Parathyroid adenoma (tissue), 2 donors: ENCODE measurements at regions not wholly inside any gene's neighbourhood (a gene's known extent, or its start where the extent isn't known, plus 50 kb on each side); places are given as distances from the start of the nearest gene placed in this dataset.

Experiments
- H2AFZ ChIP-seq: fragments of 300-600 bp; sonication (generic); one replicate; pipeline ENCODE4 v1.7.0; 2017; ENCODE audit warnings: antibody characterized with exemption, mild to moderate bottlenecking
- H3K27ac ChIP-seq: fragments of 300-600 bp; sonication (generic); one replicate; pipeline ENCODE4 v1.7.0; 2017
- H3K27me3 ChIP-seq: fragments of 300-600 bp; sonication (generic); one replicate; pipeline ENCODE4 v1.7.0; 2017; ENCODE audit warnings: low read length; ENCODE audit not compliant: control insufficient read depth, insufficient read depth
- H3K36me3 ChIP-seq: fragments of 300-600 bp; sonication (generic); one replicate; pipeline ENCODE4 v1.7.0; 2017; ENCODE audit warnings: low read length; ENCODE audit not compliant: control insufficient read depth, insufficient read depth
- H3K4me1 ChIP-seq: fragments of 300-600 bp; sonication (generic); one replicate; pipeline ENCODE4 v1.7.0; 2017; ENCODE audit warnings: control low read depth
- H3K4me2 ChIP-seq: fragments of 300-600 bp; sonication (generic); one replicate; pipeline ENCODE4 v1.7.0; 2017; ENCODE audit warnings: low read length
- H3K4me3 ChIP-seq: fragments of 300-600 bp; sonication (generic); one replicate; pipeline ENCODE4 v1.7.0; 2017; ENCODE audit warnings: low read depth, low read length
- H3K79me2 ChIP-seq: fragments of 300-600 bp; sonication (generic); one replicate; pipeline ENCODE4 v1.7.0; 2017; ENCODE audit warnings: control low read depth
- H3K9ac ChIP-seq: fragments of 300-600 bp; sonication (generic); one replicate; pipeline ENCODE4 v1.7.0; 2017; ENCODE audit warnings: mild to moderate bottlenecking
- H3K9me3 ChIP-seq: fragments of 300-600 bp; sonication (generic); one replicate; pipeline ENCODE4 v1.7.0; 2017; ENCODE audit warnings: low read length; ENCODE audit not compliant: control insufficient read depth
- TF ChIP-seq, protein P1 (sequence below): fragments of 300-600 bp; sonication (generic); IDR thresholded peaks from one replicate; pipeline ENCODE4 v1.7.0; 2017; ENCODE audit warnings: antibody characterized with exemption, mild to moderate bottlenecking
- donor health status: primary hyperparathyroidism.

DNA sequence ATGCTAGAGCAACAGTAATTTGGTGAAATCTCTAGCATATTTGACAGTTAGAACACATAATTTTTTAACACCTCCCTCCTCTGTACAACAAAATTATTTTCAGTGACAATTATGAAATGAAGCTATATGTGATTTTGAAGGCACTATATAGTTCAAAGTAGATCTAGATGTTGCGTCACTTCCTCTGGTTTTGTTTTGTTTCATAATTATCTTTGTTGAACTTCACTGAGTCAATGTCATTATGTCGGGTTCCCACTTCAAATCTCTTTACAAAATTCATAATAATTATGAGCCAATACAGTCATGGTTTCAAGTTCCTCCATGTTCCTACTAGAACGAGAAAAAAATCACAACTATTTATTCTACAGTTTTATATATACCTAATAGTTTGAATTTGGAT lies 254.8 kb upstream of the PLXNA2 start:
- Histone ChIP-seq H3K79me2 (no peaks in the 10 kb centered on the region), H2AFZ (no peak overlapping the region), H3K4me1 (no peaks in the 10 kb centered on the region), H3K9me3 (no peaks in the 10 kb centered on the region), H3K4me2 (no peak overlapping the region), H3K4me3 (no peak overlapping the region), H3K27ac (no peak overlapping the region), H3K9ac (no peak overlapping the region), H3K27me3 (no peaks in the 10 kb centered on the region), H3K36me3 (no peaks in the 10 kb centered on the region)
- TF ChIP-seq, protein P1, sequence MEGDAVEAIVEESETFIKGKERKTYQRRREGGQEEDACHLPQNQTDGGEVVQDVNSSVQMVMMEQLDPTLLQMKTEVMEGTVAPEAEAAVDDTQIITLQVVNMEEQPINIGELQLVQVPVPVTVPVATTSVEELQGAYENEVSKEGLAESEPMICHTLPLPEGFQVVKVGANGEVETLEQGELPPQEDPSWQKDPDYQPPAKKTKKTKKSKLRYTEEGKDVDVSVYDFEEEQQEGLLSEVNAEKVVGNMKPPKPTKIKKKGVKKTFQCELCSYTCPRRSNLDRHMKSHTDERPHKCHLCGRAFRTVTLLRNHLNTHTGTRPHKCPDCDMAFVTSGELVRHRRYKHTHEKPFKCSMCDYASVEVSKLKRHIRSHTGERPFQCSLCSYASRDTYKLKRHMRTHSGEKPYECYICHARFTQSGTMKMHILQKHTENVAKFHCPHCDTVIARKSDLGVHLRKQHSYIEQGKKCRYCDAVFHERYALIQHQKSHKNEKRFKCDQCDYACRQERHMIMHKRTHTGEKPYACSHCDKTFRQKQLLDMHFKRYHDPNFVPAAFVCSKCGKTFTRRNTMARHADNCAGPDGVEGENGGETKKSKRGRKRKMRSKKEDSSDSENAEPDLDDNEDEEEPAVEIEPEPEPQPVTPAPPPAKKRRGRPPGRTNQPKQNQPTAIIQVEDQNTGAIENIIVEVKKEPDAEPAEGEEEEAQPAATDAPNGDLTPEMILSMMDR = no peak

DNA sequence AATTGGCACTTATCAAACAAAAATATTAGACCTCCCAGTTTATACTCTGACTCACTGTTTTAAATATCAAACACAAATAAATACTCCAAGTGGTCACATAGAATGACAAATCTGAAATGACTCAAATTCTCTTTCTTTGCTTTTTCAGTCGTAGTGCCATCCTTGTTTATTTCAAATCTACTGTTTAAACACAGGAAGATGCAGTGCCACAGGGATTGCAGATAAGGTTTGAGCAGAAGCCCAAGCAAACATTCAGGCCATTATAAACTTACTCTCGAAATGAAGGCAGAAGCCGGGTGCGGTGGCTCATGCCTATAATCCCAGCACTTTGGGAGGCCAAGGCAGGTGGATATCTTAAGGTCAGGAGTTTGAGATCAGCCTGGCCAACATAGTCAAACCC lies 255.4 kb upstream of the PLXNA2 start:
- H3K9me3 ChIP-seq = no peaks in the 10 kb centered on the region
- H3K27ac ChIP-seq = no peak overlapping the region
- H2AFZ ChIP-seq = no peak overlapping the region
- H3K27me3 ChIP-seq = no peaks in the 10 kb centered on the region
- H3K4me1 ChIP-seq = no peaks in the 10 kb centered on the region
- no peaks in the 10 kb centered on the region for H3K79me2 ChIP-seq
- no peaks in the 10 kb centered on the region for H3K36me3 ChIP-seq
- H3K9ac ChIP-seq = no peak overlapping the region
- H3K4me3 ChIP-seq = no peak overlapping the region
- no peak overlapping the region for H3K4me2 ChIP-seq
- TF ChIP-seq, protein P1 = no peak

DNA sequence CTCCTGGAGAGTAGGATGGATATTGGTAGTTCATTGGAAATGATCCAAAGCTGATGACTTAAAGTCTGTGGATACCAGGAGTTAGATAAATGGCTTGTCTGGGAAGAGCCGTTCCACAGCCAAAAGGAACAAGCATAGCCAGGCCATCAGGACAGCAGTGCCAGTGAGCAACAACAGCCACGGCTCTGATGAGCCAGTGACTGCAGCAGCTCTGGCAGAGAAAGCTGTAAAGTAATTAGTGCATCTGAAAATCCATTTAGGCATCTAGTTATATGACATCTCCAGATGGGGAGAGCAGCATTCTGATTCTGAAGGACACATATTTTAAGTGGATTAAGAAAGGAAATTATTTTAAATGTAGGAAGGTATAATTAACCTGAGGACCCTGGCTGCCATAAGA lies 256.2 kb upstream of the PLXNA2 start:
- H3K27ac ChIP-seq = no peak overlapping the region
- TF ChIP-seq, protein P1 = no peak
- no peaks in the 10 kb centered on the region for H3K27me3 ChIP-seq
- no peak overlapping the region for H3K4me3 ChIP-seq
- no peaks in the 10 kb centered on the region for H3K4me1 ChIP-seq
- no peak overlapping the region for H3K9ac ChIP-seq
- no peaks in the 10 kb centered on the region for H3K9me3 ChIP-seq
- H3K4me2 ChIP-seq = no peak overlapping the region
- no peaks in the 10 kb centered on the region for H3K36me3 ChIP-seq
- H3K79me2 ChIP-seq = no peaks in the 10 kb centered on the region
- H2AFZ ChIP-seq = no peak overlapping the region

DNA sequence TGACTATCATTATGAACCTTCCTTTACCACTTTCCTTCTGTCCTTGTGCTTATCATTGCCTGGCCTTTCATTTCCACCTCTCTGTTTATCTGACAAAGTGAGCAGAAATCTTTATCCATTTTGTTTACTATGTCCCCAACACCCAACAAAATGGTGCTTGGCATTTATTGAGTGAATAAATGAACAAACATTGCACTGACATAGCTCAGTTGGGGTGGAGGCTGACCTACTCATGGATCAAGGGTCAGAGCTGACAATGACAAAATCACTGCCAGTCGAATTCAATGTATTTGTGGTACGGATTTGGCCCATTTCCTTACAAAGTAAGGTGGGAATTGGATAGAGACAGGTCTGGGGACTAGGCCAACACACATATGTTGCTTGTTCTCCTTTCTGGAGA lies 257.4 kb upstream of the PLXNA2 start:
- Histone ChIP-seq H3K79me2 (no peaks in the 10 kb centered on the region), H3K4me1 (no peaks in the 10 kb centered on the region), H3K9me3 (no peaks in the 10 kb centered on the region), H3K4me2 (no peak overlapping the region), H3K9ac (no peak overlapping the region), H3K27me3 (no peaks in the 10 kb centered on the region), H2AFZ (no peak overlapping the region), H3K36me3 (no peaks in the 10 kb centered on the region), H3K4me3 (no peak overlapping the region), H3K27ac (no peak overlapping the region)
- TF ChIP-seq, protein P1 = no peak

DNA sequence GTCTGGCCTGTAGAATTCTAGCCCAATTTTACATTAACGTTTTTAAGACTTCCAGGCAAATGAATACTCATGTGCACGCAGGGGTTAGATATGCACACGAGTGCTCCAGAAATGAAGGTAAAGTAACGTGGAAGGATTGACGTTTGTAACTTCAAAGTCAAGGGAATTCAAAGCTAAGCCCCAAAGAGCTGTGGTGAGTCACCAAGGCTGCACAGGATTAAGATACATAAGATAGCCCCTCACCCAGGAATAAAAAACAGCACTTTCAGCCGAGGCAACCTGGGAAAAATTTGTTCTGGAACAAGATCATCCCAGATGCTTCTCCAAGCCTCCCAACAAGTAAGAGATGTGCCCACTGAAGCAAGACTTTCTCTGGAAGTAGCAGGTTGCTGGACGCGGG lies 259.6 kb upstream of the PLXNA2 start:
- Histone ChIP-seq H3K4me3 (no peak overlapping the region), H3K4me2 (no peak overlapping the region), H3K36me3 (no peaks in the 10 kb centered on the region), H3K79me2 (no peaks in the 10 kb centered on the region), H3K9ac (no peak overlapping the region), H3K9me3 (no peaks in the 10 kb centered on the region), H3K27ac (no peak overlapping the region), H2AFZ (no peak overlapping the region), H3K27me3 (no peaks in the 10 kb centered on the region), H3K4me1 (no peaks in the 10 kb centered on the region)
- TF ChIP-seq, protein P1 = no peak
